Stimulated activated CD8-positive, alpha-beta memory T cell treated with anti-CD3 and anti-CD28 coated beads, Interleukin-12 subunit alpha, Interleukin-12 subunit beta, amount 100 ng/mL, for 4 hours (primary cell): ENCODE measurements at regions not wholly inside any gene's neighbourhood (a gene's known extent, or its start where the extent isn't known, plus 50 kb on each side); places are given as distances from the start of the nearest gene placed in this dataset.
"Not testable (repeated sequence)": the region's sequence is repeated elsewhere in the genome, so short reads cannot be mapped to it uniquely, and the experiment has no call there.

Source experiments
- DNase-seq: peaks from one replicate; pipeline ENCODE4 v3.0.0-alpha.2; 2020; ENCODE audit warnings: low read depth

- DNase-seq: no peak
These were observed 58.4 kb upstream of the WAPL start for GRCh38 chr10:86579883-86580520.

- no peak for DNase-seq
These were observed 58.9 kb upstream of the WAPL start for GRCh38 chr10:86580521-86580891.

- DNase-seq: no peak
These were observed 62.4 kb upstream of the WAPL start for GRCh38 chr10:86583983-86584382.

GRCh38 chr10:86585037-86585929 lies 63.7 kb upstream of the WAPL start:
- DNase-seq: peak; percentile 44

- no peak for DNase-seq
These were observed 64.9 kb upstream of the WAPL start for GRCh38 chr10:86586516-86586915.

- DNase-seq: not testable (repeated sequence)
These were observed 65.6 kb upstream of the OPN4 start for GRCh38 chr10:86588781-86589180.

GRCh38 chr10:86591436-86591835 lies 62.9 kb upstream of the OPN4 start:
- no peak for DNase-seq

- no peak for DNase-seq
These were observed 61.9 kb upstream of the OPN4 start for GRCh38 chr10:86592413-86592812.

GRCh38 chr10:86594535-86594934 lies 59.8 kb upstream of the OPN4 start:
- DNase-seq: no peak

GRCh38 chr10:86595496-86595895 lies 58.9 kb upstream of the OPN4 start:
- no peak for DNase-seq

GRCh38 chr10:86596266-86596665 lies 58.1 kb upstream of the OPN4 start:
- no peak for DNase-seq

- DNase-seq: no peak
These were observed 57.0 kb upstream of the OPN4 start for GRCh38 chr10:86597306-86597705.

GRCh38 chr10:86598151-86598550 lies 56.2 kb upstream of the OPN4 start:
- no peak for DNase-seq

GRCh38 chr10:86599041-86599440 lies 55.3 kb upstream of the OPN4 start:
- no peak for DNase-seq

- DNase-seq: no peak
These were observed 54.6 kb upstream of the OPN4 start for GRCh38 chr10:86599729-86600128.

- DNase-seq: no peak
These were observed 54.1 kb upstream of the OPN4 start for GRCh38 chr10:86600296-86600695.

GRCh38 chr10:86601956-86602602 lies 52.3 kb upstream of the OPN4 start:
- no peak for DNase-seq

GRCh38 chr10:86603256-86603655 lies 51.1 kb upstream of the OPN4 start:
- no peak for DNase-seq
